ENCODE measurements at regions not wholly inside any gene's neighbourhood (a gene's known extent, or its start where the extent isn't known, plus 50 kb on each side); places are given as distances from the start of the nearest gene placed in this dataset.

DNA sequence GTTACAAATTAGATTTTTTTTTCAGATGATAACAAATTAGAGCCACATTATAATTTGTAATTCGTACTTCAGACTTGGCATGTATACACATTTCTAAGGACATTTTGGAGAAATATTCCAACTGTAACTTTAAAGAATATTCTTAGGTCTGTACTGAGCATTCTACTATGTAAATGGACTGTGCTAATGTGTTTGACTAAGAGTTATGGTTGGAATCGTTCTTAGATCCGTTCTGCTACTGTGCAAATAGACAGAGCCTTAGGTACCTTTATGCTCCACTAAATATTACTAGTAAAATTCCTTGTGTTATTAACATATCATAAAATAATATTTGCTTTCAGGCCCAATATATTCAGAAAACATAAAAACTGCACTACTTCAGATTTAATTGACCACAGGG lies 1180.0 kb upstream of the TENM3 start:
- no peaks in the 10 kb centered on the region for H3K36me3 ChIP-seq
- DNase-seq (no peak), ATAC-seq (no peak)
- H3K4me3 ChIP-seq: no peak overlapping the region
- intact Hi-C loops (cut with DNase I; ENCODE audit: low total_unique reads): no loop called here
- no peak overlapping the region for H3K27ac ChIP-seq
- no peaks in the 10 kb centered on the region for H3K4me1 ChIP-seq
- no peaks in the 10 kb centered on the region for H3K9me3 ChIP-seq
- TF ChIP-seq POLR2A (IDR thresholded peaks at IDR 0.05): no peak
- TF ChIP-seq, protein P1, sequence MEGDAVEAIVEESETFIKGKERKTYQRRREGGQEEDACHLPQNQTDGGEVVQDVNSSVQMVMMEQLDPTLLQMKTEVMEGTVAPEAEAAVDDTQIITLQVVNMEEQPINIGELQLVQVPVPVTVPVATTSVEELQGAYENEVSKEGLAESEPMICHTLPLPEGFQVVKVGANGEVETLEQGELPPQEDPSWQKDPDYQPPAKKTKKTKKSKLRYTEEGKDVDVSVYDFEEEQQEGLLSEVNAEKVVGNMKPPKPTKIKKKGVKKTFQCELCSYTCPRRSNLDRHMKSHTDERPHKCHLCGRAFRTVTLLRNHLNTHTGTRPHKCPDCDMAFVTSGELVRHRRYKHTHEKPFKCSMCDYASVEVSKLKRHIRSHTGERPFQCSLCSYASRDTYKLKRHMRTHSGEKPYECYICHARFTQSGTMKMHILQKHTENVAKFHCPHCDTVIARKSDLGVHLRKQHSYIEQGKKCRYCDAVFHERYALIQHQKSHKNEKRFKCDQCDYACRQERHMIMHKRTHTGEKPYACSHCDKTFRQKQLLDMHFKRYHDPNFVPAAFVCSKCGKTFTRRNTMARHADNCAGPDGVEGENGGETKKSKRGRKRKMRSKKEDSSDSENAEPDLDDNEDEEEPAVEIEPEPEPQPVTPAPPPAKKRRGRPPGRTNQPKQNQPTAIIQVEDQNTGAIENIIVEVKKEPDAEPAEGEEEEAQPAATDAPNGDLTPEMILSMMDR (IDR thresholded peaks at IDR 0.05 in 4 of 5, conservative IDR thresholded peaks at IDR 0.05 in 1 of 5): no peak
- in situ Hi-C loops (cut with MboI; ENCODE audit: low sequenced_read_pairs in 4 of 4): no loop called here
- H3K27me3 ChIP-seq: no peaks in the 10 kb centered on the region

DNA sequence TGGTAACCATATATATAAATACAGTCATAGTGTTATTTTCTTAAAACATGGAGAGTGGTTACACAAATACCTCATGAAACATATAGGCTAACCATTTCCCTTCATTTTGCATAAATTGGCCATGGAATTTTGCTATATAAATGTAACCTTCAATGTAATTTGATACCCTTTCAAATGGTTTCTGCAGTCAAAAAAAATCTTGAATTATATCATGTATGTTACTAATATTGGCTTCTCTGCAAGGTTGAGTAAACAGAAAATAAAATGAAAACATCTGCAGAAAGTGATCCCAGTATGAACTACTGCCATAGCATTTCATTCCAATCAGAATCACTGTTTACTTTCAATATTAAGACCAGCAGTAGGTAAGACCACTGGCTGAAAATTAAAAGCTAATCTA lies 1165.9 kb upstream of the TENM3 start:
- ATAC-seq: no peak

DNA sequence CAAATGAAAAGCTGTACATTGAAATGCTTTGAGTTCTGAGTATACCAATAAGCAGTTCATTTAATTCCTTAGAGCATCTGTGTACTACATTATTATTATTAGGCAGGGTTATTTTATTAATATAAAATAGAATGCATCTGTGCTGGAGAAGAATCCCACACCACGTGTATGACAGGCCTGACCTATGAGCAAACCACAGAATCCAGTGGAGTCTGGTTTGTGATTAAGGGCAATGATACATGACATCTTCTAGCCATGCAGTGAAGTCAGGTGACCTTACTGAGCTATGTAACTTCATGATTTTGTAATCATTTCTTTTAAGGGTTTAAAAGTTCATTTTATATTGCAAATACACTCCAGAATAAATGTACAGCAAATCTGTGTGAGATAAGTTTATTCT lies 1165.0 kb upstream of the TENM3 start:
- TF ChIP-seq POLR2A (IDR thresholded peaks at IDR 0.05): no peak
- TF ChIP-seq, protein P1 (IDR thresholded peaks at IDR 0.05 in 4 of 5, conservative IDR thresholded peaks at IDR 0.05 in 1 of 5): no peak
- no peak for ATAC-seq
- in situ Hi-C loops (cut with MboI; ENCODE audit: low sequenced_read_pairs in 4 of 4): no loop called here

More for the DNA sequence above, 1165.9 kb upstream of the TENM3 start:
- DNase-seq: no peak
- H3K4me1 ChIP-seq: no peaks in the 10 kb centered on the region
- TF ChIP-seq, protein P1 (IDR thresholded peaks at IDR 0.05 in 4 of 5, conservative IDR thresholded peaks at IDR 0.05 in 1 of 5): no peak
- TF ChIP-seq POLR2A (IDR thresholded peaks at IDR 0.05): no peak
- intact Hi-C loops (cut with DNase I; ENCODE audit: low total_unique reads): no loop called here
- no peaks in the 10 kb centered on the region for H3K27me3 ChIP-seq
- no peaks in the 10 kb centered on the region for H3K9me3 ChIP-seq
- no peak overlapping the region for H3K4me3 ChIP-seq
- in situ Hi-C loops (cut with MboI; ENCODE audit: low sequenced_read_pairs in 4 of 4): no loop called here
- no peaks in the 10 kb centered on the region for H3K36me3 ChIP-seq
- no peak overlapping the region for H3K27ac ChIP-seq

DNA sequence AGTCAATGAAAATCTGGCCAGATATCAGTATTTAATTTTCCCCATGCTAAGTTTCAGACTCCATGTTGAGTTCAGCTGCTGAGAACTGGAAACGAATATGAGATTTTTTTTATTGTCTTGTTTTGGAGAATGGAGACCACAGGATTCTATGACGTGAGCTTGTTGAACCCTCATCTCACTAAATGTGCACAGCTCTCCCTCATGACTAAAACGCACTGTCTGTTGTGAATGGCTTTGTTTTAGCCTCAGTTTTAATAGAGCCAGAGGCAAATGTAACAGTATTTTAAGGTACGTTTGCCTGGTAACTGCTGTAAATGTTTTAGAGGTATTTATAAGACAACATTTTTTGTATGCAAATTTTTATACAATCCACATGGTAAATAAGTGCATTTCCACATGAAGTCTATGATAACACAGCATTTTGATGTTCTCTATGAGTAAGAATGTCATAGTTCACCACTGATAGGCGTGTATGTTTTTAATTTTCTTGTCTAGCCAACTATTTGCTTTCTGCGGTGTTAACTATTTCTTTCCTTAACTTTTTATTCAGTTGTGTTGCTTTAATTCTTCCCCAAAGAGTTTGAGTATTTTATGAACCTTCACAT lies 1159.3 kb upstream of the TENM3 start:
- Histone ChIP-seq H3K27me3 (no peaks in the 10 kb centered on the region), H3K4me1 (no peaks in the 10 kb centered on the region), H3K9me3 (no peaks in the 10 kb centered on the region), H3K27ac (no peak overlapping the region), H3K4me3 (no peak overlapping the region), H3K36me3 (no peaks in the 10 kb centered on the region)
- no peak for DNase-seq
- intact Hi-C loops (cut with DNase I; ENCODE audit: low total_unique reads): no loop called here
- TF ChIP-seq, protein P1 (IDR thresholded peaks at IDR 0.05 in 4 of 5, conservative IDR thresholded peaks at IDR 0.05 in 1 of 5): no peak
- no peak for TF ChIP-seq POLR2A (IDR thresholded peaks at IDR 0.05)
- no peak for ATAC-seq
- in situ Hi-C loops (cut with MboI; ENCODE audit: low sequenced_read_pairs in 4 of 4): no loop called here

More for the DNA sequence above, 1165.0 kb upstream of the TENM3 start:
- no peak overlapping the region for H3K4me3 ChIP-seq
- no peak for DNase-seq
- no peaks in the 10 kb centered on the region for H3K27me3 ChIP-seq
- no peak overlapping the region for H3K27ac ChIP-seq
- no peaks in the 10 kb centered on the region for H3K36me3 ChIP-seq
- no peaks in the 10 kb centered on the region for H3K9me3 ChIP-seq
- intact Hi-C loops (cut with DNase I; ENCODE audit: low total_unique reads): no loop called here
- H3K4me1 ChIP-seq: no peaks in the 10 kb centered on the region

DNA sequence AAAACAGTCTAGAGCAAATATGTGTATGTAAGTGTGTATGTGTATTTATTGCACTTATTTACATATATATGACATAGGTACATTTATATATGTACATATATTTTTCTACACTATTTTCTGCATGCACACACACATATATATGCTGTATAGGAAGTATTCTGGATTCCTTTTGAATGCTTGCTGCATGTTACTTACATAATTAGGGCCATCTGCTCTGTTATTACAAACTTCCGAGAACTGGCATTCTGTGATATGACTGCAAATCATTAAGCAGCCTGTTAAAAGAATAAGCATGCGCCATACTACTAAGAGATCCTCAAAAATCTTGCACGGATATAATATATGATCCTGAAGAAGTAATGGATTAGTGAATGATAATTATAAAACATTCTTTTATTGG lies 1157.6 kb upstream of the TENM3 start:
- Histone ChIP-seq H3K4me3 (no peak overlapping the region), H3K27ac (no peak overlapping the region), H3K27me3 (no peaks in the 10 kb centered on the region), H3K4me1 (no peaks in the 10 kb centered on the region), H3K9me3 (no peaks in the 10 kb centered on the region), H3K36me3 (no peaks in the 10 kb centered on the region)
- intact Hi-C loops (cut with DNase I; ENCODE audit: low total_unique reads) (no loop called here), in situ Hi-C loops (cut with MboI; ENCODE audit: low sequenced_read_pairs in 4 of 4) (no loop called here)
- DNase-seq (no peak), ATAC-seq (no peak)
- TF ChIP-seq, protein P1 (IDR thresholded peaks at IDR 0.05 in 4 of 5, conservative IDR thresholded peaks at IDR 0.05 in 1 of 5): no peak

Measured in gastrocnemius medialis (tissue), 4 donors.